SW 1271 (cell line): ENCODE measurements at regions not wholly inside any gene's neighbourhood (a gene's known extent, or its start where the extent isn't known, plus 50 kb on each side); places are given as distances from the start of the nearest gene placed in this dataset.
"Not testable (repeated sequence)": the region's sequence is repeated elsewhere in the genome, so short reads cannot be mapped to it uniquely, and the experiment has no call there.

Experiments used
- DNase-seq, 2 experiments: peaks; one replicate each; lab custom pipeline; 2025; lab: John Stamatoyannopoulos, UW

GRCh38 chr2:111400598-111401253, 280.0 kb downstream of the BCL2L11 start:
- DNase-seq = not testable (repeated sequence)

GRCh38 chr2:111401270-111402140, 280.8 kb downstream of the BCL2L11 start:
- DNase-seq = not testable (repeated sequence)

GRCh38 chr2:111402450-111402849, 281.7 kb downstream of the BCL2L11 start:
- DNase-seq = not testable (repeated sequence)

DNA sequence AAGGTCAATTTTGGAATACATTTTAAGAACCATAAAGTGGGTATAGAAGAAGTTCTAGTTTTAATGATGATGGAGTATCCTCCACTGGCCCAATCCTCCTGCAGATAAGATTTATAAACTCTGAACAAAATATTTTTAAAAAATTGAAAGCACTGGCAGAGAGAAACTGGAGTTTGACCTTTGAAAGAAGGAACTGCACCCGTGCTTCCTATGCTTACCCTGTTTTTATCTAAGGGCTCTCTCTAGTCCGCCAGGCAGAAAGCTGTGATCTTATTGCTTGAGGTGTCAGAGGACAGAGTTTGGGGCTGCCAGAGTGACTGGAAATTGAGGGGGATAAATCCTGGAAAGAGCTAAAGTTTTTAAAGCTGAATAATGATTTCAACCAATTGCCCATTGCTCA, 282.6 kb downstream of the BCL2L11 start:
- DNase-seq = not testable (repeated sequence)

- not testable (repeated sequence) for DNase-seq
Observed at GRCh38 chr2:111406616-111407015, 285.9 kb downstream of the BCL2L11 start.

DNA sequence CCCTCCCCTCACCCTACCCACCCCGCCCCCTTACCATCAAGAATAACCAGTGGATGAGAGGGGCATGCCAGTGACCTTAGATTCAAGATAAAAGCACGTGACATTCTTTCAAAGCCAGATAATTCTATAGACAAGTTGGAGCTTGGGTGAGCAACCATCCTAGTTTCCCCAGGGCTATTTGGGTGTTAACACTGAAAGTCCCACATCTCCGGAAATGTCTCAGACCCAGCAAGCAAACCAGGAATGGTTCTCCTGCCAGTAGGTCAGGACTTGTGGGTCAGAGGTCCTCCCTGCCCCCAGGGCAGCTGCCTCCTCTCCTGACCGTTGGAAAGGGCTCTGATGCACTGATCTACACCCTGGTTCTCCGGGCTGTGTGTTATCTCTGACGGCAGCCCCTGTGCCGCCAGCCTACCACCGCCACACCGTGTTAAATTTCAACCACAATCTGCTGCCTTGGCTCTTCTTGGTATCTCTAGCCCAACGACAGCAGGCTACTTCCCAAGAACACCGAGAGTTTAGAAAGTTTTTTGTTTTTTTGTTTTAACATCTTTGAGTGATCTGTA, 287.0 kb downstream of the BCL2L11 start:
- not testable (repeated sequence) for DNase-seq

GRCh38 chr2:111410868-111411406, 290.2 kb downstream of the BCL2L11 start:
- DNase-seq = not testable (repeated sequence)

GRCh38 chr2:111411867-111412681, 291.4 kb downstream of the BCL2L11 start:
- DNase-seq = not testable (repeated sequence)

DNA sequence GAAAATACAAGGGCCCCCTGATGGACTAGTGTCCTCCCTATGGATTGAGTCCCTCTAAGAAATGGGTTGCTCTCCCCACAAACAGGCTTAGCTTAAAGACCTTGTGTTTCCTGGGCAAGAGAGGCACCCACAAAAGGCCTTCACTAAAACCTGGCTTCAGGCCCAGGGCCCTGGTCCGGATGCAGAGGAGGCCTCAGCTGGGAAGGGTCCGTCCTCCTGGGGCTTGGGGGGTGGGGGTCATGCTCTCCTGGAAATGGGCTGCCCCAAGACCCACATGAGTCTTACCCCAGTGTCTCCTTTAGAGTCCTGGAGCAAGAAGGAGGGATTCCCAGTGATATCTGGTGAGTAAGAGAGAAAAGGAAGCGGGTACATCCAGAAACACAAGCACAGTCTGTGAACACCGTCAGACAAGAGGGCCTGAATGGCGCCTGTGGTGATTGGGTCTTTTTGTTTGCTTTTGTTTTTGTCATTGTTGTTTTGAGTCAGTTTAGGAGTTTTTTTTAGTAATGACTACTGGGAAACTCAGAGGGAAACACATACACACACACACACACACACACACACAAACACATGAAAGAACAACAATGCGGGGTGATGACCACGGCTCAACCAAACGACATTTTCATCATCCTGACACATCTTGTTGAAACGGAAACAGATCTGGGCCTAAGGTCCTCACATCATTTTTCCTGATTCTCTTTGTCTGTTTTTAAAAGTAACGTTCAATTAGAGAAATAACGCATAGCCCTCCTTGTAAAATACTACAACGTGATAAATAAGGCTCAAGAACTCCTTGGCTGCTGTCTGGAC, 292.3 kb downstream of the BCL2L11 start:
- not testable (repeated sequence) for DNase-seq

DNA sequence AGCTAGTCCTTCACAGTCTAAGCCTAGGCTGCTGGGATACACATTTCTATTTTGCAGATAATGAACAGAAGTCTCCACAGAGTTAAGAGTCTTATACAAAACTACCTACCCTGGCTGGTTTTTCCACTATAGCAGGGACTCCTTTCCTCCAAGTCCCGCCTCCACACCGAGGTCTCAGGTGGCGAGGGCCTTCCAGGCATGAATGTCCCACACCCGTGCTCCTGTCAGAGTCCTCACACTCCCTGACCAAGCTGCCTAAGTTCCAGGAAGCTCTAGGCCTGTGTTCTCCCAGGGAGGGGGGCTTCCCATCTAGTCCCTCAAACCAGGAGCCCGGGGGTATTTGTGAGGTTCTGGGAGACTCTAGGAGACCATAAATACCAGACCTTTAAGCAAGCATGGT, 293.2 kb downstream of the BCL2L11 start:
- not testable (repeated sequence) for DNase-seq

GRCh38 chr2:111415765-111416743, 295.3 kb downstream of the BCL2L11 start:
- not testable (repeated sequence) for DNase-seq

- not testable (repeated sequence) for DNase-seq
Observed at GRCh38 chr2:111417026-111417425, 296.3 kb downstream of the BCL2L11 start.

DNA sequence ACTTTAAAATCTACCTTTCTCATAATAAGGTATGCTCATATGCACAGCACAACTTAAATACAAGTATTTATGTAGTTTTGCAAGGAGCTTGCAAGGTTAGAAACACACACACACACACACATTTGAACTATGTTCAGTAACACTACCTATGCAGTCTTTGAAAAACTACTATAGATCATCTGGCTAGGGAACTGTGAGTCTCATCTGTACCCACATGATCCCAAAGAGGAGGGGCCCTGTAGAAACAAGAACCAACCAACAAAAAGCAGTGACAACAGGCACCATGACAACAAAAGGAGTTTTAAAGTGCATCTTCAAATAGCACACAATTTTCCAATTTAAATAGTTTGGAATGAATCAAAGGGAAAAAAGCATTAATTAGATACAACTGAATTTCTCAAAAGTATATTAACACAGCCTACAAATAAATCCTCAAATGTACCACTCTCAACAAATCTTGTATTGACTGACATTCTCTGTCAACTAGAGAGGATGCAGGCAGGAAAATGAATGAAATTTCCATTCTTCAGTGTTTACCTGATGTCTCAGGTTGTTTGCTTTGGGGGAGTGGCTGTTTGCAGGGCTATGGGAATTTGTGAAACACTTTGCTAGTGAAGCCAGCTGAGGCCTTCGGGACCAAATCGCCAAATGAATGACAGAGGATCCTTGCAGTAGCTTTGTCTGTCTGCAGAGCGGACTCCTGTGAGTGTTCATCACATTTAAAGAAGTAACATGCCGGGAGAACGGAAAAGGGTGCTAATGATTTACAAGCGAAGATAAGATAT, 297.6 kb downstream of the BCL2L11 start:
- not testable (repeated sequence) for DNase-seq

GRCh38 chr2:111420074-111420473, 299.4 kb downstream of the BCL2L11 start:
- not testable (repeated sequence) for DNase-seq

DNA sequence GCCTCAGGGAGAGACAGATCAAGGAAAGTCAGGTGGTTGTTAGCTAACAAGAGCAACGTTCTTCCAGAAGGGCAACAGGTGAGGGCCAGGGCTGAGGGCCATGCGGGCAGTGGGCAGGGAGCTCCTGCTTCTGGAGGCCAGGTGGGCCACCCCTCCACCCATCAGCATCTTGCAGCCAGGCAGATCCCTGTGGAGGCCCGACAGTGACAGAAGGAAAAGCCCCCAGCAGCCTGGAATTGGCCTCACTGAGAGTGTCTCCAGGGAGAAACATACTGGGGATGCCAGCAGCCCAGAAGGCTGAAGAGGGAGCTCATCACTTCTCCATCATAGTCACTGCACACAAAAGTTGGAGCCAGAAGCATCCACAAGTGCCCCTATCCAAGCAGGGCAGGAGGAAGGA, 300.1 kb downstream of the BCL2L11 start:
- not testable (repeated sequence) for DNase-seq

GRCh38 chr2:111421949-111422348, 301.2 kb downstream of the BCL2L11 start:
- DNase-seq = not testable (repeated sequence)

DNA sequence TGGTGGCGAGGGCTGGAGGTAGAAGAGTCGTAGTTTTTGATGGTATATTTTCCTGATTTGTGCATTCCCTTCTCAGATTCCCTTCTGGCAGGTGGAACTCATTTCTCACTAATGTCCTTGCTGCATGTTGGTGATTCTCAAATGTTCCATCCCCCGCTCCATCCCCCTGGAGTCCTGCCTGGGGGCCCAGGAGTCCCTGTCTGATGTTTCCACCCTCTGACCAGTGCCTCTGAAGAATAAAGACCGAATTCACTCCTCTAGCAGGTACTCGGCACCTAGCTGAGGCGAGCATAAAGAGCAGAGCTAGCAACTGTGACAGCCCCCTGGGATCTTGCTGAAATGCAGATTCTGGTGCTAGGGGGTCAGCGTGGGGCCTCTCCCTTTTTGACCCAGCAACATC, 301.8 kb downstream of the BCL2L11 start:
- not testable (repeated sequence) for DNase-seq

DNA sequence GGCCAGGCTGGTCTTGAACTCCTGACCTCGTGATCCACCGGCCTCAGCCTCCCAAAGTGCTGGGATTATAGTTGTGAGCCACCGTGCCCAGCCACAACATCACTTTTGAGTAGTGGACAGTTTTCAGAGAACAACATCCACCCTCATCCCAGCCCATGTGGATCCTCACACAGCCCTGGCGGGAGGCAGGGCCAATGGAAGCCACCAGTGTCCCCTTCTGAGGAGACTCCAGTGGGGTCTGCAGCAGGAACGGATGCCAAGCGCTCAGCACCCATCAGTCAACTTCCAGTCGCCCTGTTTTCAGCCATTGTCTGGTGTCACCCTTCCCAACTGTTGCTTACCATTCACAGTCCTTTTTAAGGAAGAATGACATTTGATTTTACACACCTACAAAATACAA, 302.5 kb downstream of the BCL2L11 start:
- not testable (repeated sequence) for DNase-seq

- DNase-seq = not testable (repeated sequence)
Observed at GRCh38 chr2:111424176-111424575, 303.5 kb downstream of the BCL2L11 start.
